ENCODE measurements at regions not wholly inside any gene's neighbourhood (a gene's known extent, or its start where the extent isn't known, plus 50 kb on each side); places are given as distances from the start of the nearest gene placed in this dataset.

GRCh38 chr11:110892741-110893285 is 180.6 kb upstream of the ARHGAP20 start:
- Mint-ChIP-seq H3K4me1 (ENCODE audit: unreplicated experiment) (no peaks in the 10 kb centered on the region), H3K9me3 (ENCODE audit: unreplicated experiment) (no peaks in the 10 kb centered on the region), H3K27ac (ENCODE audit: unreplicated experiment) (no peak overlapping the region), H3K4me3 (ENCODE audit: unreplicated experiment) (no peak overlapping the region), H3K27me3 (ENCODE audit: unreplicated experiment) (peaks cover 4% of the 10 kb centered on the region), H3K36me3 (ENCODE audit: low read depth, unreplicated experiment) (no peaks in the 10 kb centered on the region)
- DNase-seq (ENCODE audit: low spot score): no peak
- TF ChIP-seq, protein P1, sequence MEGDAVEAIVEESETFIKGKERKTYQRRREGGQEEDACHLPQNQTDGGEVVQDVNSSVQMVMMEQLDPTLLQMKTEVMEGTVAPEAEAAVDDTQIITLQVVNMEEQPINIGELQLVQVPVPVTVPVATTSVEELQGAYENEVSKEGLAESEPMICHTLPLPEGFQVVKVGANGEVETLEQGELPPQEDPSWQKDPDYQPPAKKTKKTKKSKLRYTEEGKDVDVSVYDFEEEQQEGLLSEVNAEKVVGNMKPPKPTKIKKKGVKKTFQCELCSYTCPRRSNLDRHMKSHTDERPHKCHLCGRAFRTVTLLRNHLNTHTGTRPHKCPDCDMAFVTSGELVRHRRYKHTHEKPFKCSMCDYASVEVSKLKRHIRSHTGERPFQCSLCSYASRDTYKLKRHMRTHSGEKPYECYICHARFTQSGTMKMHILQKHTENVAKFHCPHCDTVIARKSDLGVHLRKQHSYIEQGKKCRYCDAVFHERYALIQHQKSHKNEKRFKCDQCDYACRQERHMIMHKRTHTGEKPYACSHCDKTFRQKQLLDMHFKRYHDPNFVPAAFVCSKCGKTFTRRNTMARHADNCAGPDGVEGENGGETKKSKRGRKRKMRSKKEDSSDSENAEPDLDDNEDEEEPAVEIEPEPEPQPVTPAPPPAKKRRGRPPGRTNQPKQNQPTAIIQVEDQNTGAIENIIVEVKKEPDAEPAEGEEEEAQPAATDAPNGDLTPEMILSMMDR (IDR thresholded peaks at IDR 0.05; ENCODE audit: unreplicated experiment): no peak

GRCh38 chr11:110891411-110891810 is 179.2 kb upstream of the ARHGAP20 start:
- TF ChIP-seq, protein P1 (IDR thresholded peaks at IDR 0.05; ENCODE audit: unreplicated experiment): no peak
- peaks cover 4% of the 10 kb centered on the region for H3K27me3 Mint-ChIP-seq (ENCODE audit: unreplicated experiment)
- no peaks in the 10 kb centered on the region for H3K36me3 Mint-ChIP-seq (ENCODE audit: low read depth, unreplicated experiment)
- peaks cover under 1% of the 10 kb centered on the region for H3K4me1 Mint-ChIP-seq (ENCODE audit: unreplicated experiment)
- no peak overlapping the region for H3K4me3 Mint-ChIP-seq (ENCODE audit: unreplicated experiment)
- H3K9me3 Mint-ChIP-seq (ENCODE audit: unreplicated experiment): no peaks in the 10 kb centered on the region
- no peak overlapping the region for H3K27ac Mint-ChIP-seq (ENCODE audit: unreplicated experiment)
- DNase-seq (ENCODE audit: low spot score): no peak

DNA sequence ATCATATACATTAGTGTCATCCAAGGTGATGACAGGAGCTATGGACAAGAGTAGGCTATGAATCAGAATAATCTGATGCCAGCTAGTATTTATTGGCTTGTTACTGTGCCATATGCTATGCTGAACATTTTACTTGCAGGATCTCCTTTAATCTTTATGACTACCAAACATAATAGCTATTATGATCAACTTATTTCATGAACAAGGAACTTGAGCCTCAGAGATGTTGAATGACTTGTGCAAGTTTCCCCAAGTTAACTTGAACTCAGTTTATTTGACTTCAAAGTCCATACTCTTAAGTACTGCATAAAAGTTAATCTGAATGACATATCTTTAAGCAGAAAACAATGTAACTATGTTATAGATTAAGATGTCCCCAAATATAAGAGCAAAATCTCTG is 178.8 kb upstream of the ARHGAP20 start:
- Mint-ChIP-seq H3K4me1 (ENCODE audit: unreplicated experiment) (peaks cover 5% of the 10 kb centered on the region), H3K27ac (ENCODE audit: unreplicated experiment) (no peak overlapping the region), H3K4me3 (ENCODE audit: unreplicated experiment) (no peak overlapping the region), H3K27me3 (ENCODE audit: unreplicated experiment) (peaks cover 4% of the 10 kb centered on the region), H3K36me3 (ENCODE audit: low read depth, unreplicated experiment) (no peaks in the 10 kb centered on the region), H3K9me3 (ENCODE audit: unreplicated experiment) (no peaks in the 10 kb centered on the region)
- TF ChIP-seq, protein P1 (IDR thresholded peaks at IDR 0.05; ENCODE audit: unreplicated experiment): no peak
- DNase-seq (ENCODE audit: low spot score): no peak

DNA sequence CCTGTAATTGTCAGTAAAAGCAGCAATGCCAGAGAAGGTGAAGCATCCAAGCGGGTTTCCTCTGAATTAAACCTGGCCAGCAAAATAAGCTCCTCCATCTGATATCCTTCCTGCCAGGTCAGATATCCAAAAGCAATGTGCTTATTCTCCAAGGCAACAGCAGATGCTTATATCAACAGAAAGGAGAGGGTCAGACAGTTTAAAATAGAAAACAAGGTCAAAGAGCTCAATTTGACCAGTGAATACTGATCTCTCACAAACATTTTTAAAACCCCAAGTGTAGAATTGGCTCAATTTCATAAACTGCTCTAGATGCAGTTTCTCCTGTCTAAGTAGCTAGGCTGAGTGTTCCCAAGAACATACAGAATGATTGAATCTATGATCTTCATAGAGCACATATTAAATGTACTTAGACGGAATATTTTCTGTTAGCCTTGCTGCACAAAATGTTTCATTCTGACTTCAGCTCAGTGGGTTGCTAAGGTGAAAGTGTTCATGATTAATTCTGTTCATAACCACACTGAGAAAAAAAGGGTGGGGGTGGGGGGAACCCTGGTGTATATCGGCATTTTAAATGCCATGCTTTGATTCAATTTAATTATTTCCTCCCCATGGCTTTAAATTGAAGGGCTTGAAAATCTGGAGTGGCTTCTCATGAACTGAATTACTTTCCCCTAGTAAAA is 174.2 kb upstream of the ARHGAP20 start:
- no peak for DNase-seq (ENCODE audit: low spot score)
- Mint-ChIP-seq H3K36me3 (ENCODE audit: low read depth, unreplicated experiment) (no peaks in the 10 kb centered on the region), H3K27me3 (ENCODE audit: unreplicated experiment) (no peaks in the 10 kb centered on the region)

DNA sequence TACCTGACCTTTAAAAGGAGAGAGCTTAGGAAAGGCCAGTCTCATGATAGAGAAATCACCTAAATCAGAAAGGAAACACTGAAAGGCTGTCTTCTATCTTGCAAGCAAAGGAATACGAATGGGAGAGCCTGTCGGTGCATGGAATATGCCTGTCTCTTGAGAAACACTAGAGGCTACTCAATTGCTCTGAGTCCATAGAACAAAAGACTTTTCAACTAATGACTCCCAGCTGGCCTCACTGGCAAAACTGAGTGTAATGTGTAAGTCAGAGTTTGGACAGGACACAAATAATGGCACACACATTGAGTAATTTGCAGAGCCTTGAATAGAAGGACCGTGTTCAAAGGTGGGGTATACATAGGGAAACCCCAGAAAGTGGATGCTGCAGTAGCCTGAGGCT is 171.0 kb upstream of the ARHGAP20 start:
- TF ChIP-seq, protein P1 (IDR thresholded peaks at IDR 0.05; ENCODE audit: unreplicated experiment): no peak
- Mint-ChIP-seq H3K4me3 (ENCODE audit: unreplicated experiment) (no peak overlapping the region), H3K36me3 (ENCODE audit: low read depth, unreplicated experiment) (no peaks in the 10 kb centered on the region), H3K27ac (ENCODE audit: unreplicated experiment) (no peak overlapping the region), H3K4me1 (ENCODE audit: unreplicated experiment) (peaks cover 28% of the 10 kb centered on the region), H3K27me3 (ENCODE audit: unreplicated experiment) (no peaks in the 10 kb centered on the region), H3K9me3 (ENCODE audit: unreplicated experiment) (no peaks in the 10 kb centered on the region)
- DNase-seq (ENCODE audit: low spot score): no peak

More for the DNA sequence above, 174.2 kb upstream of the ARHGAP20 start:
- TF ChIP-seq, protein P1 (IDR thresholded peaks at IDR 0.05; ENCODE audit: unreplicated experiment): no peak
- Mint-ChIP-seq H3K9me3 (ENCODE audit: unreplicated experiment) (no peaks in the 10 kb centered on the region), H3K4me1 (ENCODE audit: unreplicated experiment) (peaks cover 28% of the 10 kb centered on the region), H3K27ac (ENCODE audit: unreplicated experiment) (no peak overlapping the region), H3K4me3 (ENCODE audit: unreplicated experiment) (no peak overlapping the region)
